HG03457 (cell line): ENCODE measurements at regions not wholly inside any gene's neighbourhood (a gene's known extent, or its start where the extent isn't known, plus 50 kb on each side); places are given as distances from the start of the nearest gene placed in this dataset.
"Not testable (repeated sequence)": the region's sequence is repeated elsewhere in the genome, so short reads cannot be mapped to it uniquely, and the experiment has no call there.

Source experiments
- ATAC-seq: cut with Tn5 transposase; IDR thresholded peaks from one replicate; pipeline ENCODE4 v1.9.1; 2021; ENCODE audit warnings: moderate number of reproducible peaks; ENCODE audit not compliant: unreplicated experiment

- ATAC-seq, result no peak
These were observed 1164.4 kb upstream of the ADGRL4 start for GRCh38 chr1:80170811-80171485.

GRCh38 chr1:80164150-80164549 is 1157.6 kb upstream of the ADGRL4 start:
- ATAC-seq, result no peak

- ATAC-seq, result no peak
These were observed 1157.2 kb upstream of the ADGRL4 start for GRCh38 chr1:80163686-80164085.

- no peak for ATAC-seq
These were observed 1152.2 kb upstream of the ADGRL4 start for GRCh38 chr1:80158771-80159170.

- no peak for ATAC-seq
These were observed 1151.7 kb upstream of the ADGRL4 start for GRCh38 chr1:80158266-80158665.

GRCh38 chr1:80155371-80155770 is 1148.8 kb upstream of the ADGRL4 start:
- no peak for ATAC-seq

GRCh38 chr1:80154176-80154575 is 1147.6 kb upstream of the ADGRL4 start:
- ATAC-seq, result no peak

- ATAC-seq, result no peak
These were observed 1147.2 kb upstream of the ADGRL4 start for GRCh38 chr1:80153762-80154161.

GRCh38 chr1:80143361-80143760 is 1136.8 kb upstream of the ADGRL4 start:
- no peak for ATAC-seq

- not testable (repeated sequence) for ATAC-seq
These were observed 1131.5 kb upstream of the ADGRL4 start for GRCh38 chr1:80137946-80138602.

- ATAC-seq, result no peak
These were observed 1106.9 kb upstream of the ADGRL4 start for GRCh38 chr1:80113168-80114038.

- ATAC-seq, result no peak
These were observed 1094.6 kb upstream of the ADGRL4 start for GRCh38 chr1:80101159-80101558.

GRCh38 chr1:80099713-80100112 is 1093.2 kb upstream of the ADGRL4 start:
- ATAC-seq, result no peak

GRCh38 chr1:80085067-80085466 is 1078.5 kb upstream of the ADGRL4 start:
- ATAC-seq, result no peak

- no peak for ATAC-seq
These were observed 1077.4 kb upstream of the ADGRL4 start for GRCh38 chr1:80083892-80084291.

- no peak for ATAC-seq
These were observed 1069.9 kb upstream of the ADGRL4 start for GRCh38 chr1:80076469-80076868.

GRCh38 chr1:80075351-80075750 is 1068.8 kb upstream of the ADGRL4 start:
- no peak for ATAC-seq

GRCh38 chr1:80072563-80072962 is 1066.0 kb upstream of the ADGRL4 start:
- ATAC-seq, result no peak

- no peak for ATAC-seq
These were observed 1059.5 kb upstream of the ADGRL4 start for GRCh38 chr1:80066060-80066459.

- no peak for ATAC-seq
These were observed 1058.0 kb upstream of the ADGRL4 start for GRCh38 chr1:80064524-80064923.

GRCh38 chr1:80059940-80060339 is 1053.4 kb upstream of the ADGRL4 start:
- ATAC-seq, result no peak

- no peak for ATAC-seq
These were observed 1049.6 kb upstream of the ADGRL4 start for GRCh38 chr1:80056179-80056578.
